Renal pelvis (tissue), 1 donor: ENCODE measurements at regions not wholly inside any gene's neighbourhood (a gene's known extent, or its start where the extent isn't known, plus 50 kb on each side); places are given as distances from the start of the nearest gene placed in this dataset.
"Not testable (repeated sequence)": the region's sequence is repeated elsewhere in the genome, so short reads cannot be mapped to it uniquely, and the experiment has no call there.

Experiments
- DNase-seq: peaks from one replicate; pipeline ENCODE4 v3.0.0-alpha.2; 2013

DNA sequence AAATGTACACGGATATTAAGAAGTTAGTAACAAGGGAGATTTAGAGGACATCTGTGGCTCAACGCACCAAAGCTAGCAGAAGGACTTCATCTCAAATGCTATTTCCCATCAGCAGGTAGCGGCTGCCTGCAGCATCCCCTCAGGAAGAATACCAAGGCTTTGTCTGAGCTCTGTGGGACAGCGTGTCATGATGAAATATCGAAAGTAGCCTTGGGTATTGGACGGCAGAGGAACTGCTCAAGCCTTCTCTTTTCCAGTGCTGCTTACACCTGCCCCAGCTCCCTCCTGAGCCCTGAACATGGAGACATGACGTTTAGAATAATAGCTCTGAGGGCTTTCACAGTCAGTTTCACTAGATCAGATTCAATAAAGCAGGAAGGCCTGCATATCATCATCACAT is 241.6 kb downstream of the SUCLG1 start:
- DNase-seq: no peak

DNA sequence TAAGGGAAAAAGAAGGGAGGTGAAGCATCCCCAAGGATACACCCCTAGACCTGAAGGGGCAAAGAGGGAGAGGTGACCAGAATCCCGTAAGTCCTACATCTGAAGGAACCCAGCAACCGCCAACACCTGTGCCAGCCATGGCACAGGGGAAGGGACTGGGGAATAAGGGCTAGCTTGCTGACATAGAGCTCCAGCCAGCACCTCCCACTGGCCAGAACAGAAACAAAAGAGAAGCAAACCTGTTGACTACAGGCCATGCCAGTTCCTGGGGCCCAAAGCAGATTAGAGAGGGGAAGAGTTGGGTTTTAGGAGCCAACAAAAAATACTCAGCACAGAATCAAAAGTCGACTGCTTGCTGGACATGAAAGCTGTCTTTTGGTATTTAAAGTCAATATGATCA is 244.6 kb downstream of the SUCLG1 start:
- DNase-seq: no peak

DNA sequence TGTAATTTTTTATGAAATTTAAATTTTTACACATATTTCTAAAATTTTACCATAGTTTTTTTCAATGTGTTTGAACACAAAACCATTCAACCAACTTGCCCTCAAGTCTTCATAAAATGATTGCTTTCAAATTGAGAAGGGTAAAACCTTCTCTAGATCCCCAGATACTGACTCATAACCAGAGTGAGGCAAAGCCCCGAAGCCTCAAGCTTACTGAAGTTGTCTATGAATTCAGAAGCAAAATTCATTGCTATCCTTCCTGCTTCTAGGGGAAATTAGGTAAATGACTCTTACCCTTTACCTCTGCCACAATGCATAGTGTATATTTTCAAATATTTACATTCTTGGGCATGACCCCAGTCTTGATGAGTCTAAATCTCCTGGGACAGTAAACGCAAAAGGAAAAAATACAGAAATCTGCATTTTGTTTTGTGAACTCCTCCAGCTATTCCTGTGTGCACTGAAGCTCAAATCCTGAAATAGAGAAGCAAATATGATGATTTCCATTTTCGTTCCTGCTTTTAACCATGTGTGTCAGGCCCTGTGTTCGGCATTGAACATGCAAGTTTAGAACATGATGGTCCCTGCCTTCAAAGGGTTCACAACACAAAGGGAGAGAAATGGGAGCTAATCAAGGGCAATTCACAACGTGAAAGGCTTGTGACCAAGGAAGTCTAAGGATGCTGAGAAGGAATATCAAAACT is 246.3 kb downstream of the SUCLG1 start:
- DNase-seq: no peak

DNA sequence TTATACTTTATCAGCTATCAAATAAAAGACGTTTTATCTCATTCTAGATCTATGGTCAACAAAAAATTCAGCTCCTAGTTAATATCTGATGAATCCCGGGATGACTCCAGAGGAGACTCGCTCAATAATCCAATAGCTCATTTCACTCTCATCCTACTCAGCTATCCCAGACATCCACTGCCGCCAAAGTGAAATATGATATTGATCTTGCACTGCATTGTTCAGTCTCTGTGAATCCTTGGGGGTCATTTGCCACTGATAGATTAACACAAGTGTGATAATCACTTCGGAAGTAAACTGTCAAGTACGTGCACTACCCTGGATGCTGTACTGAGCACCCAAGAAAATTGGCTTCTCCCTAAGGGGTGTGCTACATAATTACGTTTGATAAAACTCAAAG is 249.1 kb downstream of the SUCLG1 start:
- DNase-seq: no peak

DNA sequence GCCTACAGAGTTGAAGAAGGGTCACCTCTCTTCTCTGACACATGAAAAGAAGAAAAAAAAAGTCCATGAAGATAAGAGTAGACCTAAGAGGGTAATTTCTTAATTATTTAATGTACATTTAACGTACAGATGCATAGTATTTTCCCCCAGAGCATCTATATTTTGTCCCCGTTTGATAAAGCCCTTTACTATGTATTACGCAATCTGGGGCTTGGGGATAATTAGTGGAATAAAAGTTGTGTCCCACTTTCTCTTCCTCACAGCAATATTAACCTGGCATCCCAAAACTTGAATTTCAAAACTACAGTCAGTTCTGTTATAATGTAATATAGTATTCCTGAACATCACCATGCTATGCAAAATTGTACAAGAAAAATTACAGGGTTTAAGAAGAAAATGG is 254.1 kb downstream of the SUCLG1 start:
- no peak for DNase-seq

DNA sequence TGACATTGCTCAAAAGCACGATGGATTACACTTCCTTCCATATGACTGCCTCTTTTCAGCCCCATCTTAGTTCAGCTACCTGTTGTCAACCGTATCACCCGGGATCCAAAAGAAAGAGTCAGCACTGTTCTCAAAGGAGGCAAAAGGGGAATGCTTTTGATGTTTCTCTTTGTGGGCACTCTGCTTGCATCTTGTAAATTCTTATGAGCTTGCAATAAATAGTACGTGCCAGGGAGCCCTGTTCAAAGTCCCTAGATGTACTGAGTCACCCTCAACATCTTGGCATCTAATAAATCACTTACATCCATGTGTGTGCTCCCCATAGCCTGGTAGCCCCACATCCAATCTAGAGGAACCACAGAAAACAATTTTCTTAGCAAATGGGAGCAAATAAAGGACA is 256.9 kb downstream of the SUCLG1 start:
- DNase-seq: no peak

DNA sequence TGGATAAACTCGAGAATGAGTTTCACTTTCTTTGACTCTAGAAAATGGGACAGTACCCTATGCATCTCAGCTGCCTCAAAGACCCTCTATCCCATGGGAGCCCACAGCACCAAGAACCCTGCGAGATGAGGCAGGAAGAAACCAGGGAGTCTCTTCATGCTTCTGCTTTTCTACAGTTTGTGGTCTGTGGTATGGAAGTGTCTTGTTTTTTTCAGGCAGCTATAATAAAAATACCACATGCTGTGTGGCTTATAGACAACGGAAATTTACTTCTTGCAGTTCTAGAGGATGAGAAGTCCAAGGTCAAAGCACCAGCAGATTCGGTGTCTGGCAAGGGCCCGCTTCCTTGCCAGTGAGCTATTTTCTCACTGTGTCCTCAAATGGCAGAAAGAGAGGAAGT is 257.9 kb downstream of the SUCLG1 start:
- no peak for DNase-seq

DNA sequence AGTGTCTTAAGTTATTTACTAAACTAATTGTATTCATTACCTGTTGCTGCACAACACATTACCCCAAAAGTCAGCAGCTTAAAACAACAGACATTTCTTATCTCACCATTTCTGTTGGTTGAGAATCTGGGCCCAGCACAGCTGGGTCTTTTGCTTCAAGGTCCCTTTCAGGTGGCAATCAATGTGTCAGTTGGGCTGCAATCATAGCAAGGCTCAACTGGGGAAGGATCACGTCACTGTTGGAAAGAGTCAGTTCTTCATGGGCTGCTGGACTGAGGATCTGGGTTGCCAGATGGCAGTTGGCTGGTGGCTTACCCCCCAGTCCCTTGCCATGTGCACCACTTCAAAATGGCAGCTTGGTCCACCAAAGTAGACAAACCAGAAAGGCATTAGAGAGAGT is 261.2 kb downstream of the SUCLG1 start:
- no peak for DNase-seq

DNA sequence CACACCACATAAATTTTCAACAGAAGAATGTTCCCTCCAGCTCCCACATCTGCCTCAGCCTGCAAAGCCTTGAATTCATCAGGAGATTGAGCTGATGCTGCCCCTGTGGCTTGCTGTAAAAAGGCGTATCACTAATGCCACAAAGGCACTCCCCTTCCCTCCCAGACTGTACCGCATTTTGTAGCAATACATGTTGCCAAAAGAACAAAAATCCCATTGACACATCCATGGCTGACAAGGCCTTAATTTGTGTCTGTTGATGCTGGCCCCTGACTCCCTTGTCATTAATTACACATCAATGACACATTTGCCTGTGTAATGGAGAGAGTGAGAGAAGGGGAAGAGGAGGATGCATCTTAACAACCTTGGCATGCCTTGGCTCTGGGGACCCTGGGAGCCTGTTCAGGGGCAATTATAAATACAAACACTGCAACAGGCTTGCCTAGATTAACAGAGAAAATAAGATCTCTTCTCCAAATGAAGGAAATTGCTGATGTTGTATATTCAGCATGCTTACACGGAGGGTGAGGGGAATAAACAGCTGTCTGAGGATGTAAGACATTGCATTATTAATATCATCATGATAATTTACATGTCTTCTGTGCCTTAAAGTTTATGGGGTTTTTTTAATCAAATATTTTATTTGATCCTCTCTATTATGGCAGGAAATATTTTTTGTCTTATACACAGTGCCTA is 264.0 kb downstream of the SUCLG1 start:
- peak; percentile 21 for DNase-seq

DNA sequence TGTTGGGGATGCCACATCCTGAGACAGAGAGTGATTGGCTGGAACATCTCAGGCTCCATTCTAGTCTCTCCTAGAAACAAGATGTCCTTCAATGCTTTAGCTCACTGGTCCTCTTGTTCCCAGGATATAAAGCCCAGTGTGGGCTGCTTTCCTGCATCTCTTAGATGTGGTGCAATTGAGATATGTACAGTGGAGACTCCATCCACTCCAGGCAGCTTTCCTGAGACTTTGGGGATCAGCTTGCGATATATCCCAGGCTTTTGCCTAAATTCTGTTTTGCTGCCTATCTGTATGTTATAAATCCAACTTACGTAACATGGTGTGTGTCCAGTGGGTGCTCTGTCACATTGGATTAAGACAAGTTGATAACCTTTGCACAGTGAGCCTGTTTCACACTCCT is 264.9 kb downstream of the SUCLG1 start:
- DNase-seq: no peak

DNA sequence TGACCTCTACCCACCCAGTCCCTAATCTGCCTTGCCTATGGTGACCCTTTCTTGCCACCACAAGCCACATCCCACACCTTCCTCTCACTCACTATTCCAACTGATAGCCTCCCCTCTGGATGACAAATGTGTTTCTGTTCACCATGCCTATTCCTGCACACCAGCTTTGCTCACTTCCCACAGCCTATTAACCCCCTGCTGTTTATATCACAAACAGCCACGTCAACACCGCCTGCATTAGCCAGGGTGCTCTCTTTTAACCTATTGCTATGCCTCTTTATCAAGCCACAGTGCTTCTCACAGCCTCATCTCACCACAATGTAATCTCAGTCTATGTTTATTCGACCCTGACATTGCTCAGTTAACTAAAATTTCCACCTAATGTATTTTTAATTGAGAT is 271.8 kb downstream of the SUCLG1 start:
- no peak for DNase-seq

DNA sequence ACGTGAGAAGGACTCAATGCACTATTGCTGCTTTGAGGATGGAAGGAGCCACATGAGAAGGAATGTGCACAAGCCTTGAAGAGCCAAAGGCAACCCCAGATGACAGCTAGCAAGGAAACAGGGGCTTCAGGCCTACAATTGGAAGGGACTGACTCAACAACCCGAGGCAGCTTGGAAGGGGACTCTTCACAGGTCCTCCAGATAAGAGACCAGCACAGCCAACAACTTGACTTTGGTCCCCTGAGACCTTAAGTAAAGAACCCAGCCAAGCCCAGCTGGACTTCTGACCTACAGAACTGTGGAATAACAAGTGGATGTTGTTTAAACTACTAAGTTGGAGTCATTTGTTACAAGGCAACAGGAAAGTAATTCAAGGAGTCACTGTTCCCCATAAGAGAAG is 277.2 kb downstream of the SUCLG1 start:
- no peak for DNase-seq

DNA sequence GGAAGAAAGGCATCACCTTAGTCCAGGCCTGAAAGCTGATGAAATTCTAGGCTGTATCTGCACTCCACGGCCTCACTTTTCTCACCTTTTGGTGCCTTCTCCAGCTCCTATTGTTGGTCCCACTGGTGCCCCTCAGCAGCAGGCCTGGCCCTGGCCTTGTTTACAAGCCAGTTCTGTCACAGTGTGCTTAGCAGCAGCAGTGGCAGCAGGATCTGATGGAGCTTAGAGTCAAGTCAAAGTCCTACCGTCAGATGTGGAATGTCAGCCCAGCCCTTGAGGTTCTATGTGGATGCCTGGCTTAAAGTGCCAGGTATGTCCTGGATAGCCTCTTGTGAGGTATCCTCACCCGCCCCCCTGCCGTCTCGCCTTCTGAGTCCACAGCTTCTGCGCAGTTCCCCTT is 281.3 kb downstream of the SUCLG1 start:
- DNase-seq: no peak

DNA sequence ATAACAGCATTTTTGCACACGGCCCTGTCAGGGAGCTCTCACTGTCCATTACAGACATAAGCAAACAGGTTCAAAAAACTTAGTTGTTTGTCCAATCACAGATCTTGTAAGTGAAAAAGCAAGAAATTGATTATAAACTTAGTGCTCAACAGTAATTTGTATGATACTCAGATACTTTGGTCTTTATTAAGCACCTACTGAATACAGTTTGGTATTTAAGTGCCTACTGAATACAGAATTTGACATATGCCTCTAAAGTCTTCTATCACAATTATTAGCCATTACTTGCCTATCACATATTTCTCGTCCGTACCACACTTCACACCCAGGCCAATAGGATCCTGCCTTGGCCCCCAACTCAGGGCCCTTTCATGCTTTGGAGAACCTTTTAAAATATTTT is 283.1 kb downstream of the SUCLG1 start:
- DNase-seq: no peak

DNA sequence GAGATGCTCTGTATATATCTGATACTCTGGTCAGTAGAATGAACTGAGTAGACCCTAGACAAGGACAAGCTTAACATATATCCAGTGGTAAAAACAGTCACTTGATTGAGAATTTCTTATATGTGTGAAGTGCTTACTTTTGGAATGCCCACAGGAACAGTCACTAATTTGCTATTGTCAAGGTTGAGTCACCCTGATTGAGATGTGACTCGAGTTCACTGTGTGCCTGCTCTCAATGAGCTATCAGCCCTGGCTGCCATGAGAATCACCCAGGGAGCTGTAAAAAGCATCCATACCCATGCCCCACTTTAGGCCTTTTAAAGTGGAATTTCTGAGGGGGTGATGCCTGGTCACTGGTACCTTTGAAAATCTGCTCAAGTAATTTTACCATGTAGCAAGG is 283.7 kb downstream of the SUCLG1 start:
- no peak for DNase-seq

DNA sequence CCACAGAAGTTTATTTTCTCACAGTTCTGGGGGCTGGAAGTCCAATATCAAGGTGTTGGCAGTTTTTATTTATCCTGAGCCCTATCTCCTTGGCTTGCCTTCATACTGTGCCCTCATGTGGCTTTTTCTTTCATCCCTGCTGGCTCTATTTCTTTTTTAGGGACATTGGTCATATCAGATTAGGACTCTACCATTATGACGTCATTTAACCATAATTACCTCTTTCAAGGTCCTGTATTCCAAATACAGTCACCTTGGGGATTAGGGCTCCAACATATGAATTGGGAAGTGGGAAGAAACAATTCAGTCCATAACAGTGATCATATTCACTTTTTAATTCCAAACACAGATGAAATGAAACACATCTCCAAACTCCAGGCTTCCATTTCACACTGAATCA is 286.0 kb downstream of the SUCLG1 start:
- no peak for DNase-seq

DNA sequence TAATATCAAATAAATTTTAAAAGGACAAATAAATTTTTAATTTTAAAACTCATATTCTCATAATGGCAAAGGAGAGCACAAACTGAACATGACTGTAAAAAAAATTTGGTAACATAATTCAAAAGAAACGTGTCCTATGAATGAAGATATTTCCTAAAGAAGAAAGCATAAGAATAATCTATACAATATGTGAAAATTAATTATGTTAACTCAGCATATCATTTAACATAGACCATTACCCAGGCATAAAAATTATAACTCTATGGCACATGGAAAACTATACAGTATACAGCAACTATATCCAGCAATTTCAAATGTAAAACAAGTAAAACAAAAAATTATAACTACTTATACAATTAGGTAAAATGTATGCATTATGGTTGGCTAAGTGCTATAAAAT is 288.1 kb downstream of the SUCLG1 start:
- no peak for DNase-seq

DNA sequence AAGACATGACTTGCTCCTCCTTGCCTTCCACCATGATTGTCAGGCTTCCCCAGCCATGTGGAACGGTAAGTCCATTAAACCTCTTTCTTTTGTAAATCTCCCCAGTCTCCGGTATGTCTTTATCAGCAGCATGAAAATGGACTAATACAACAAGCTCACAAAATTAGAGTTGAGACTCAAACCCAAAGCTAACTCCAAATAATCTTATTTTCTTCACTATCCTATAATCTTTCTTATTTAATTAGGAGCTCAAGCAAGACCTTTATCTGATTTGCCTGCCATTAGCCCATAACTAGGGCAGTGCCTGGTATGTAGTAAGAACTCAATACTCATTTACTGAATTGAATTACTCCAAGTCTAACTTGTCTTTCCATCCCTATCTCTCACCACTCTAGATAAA is 289.2 kb downstream of the SUCLG1 start:
- no peak for DNase-seq

DNA sequence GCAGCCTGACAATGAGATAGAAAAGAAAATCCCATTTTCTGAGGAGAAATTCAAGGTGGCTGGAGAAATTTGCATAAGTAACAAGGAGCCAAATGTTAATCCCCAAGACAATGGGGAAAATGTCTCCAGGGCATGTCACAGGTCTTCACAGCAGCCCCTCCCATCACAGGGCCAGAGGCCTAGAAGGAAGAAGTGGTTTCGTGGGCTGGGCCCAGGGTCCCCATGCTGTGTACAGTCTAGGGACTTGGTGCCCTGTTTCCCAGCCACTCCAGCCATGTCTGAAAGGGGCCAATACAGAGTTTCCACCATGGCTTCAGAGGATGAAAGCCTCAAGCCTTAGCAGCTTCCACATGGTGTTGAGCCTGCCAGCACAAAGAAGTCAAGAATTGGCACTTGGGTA is 290.5 kb downstream of the SUCLG1 start:
- DNase-seq: not testable (repeated sequence)

DNA sequence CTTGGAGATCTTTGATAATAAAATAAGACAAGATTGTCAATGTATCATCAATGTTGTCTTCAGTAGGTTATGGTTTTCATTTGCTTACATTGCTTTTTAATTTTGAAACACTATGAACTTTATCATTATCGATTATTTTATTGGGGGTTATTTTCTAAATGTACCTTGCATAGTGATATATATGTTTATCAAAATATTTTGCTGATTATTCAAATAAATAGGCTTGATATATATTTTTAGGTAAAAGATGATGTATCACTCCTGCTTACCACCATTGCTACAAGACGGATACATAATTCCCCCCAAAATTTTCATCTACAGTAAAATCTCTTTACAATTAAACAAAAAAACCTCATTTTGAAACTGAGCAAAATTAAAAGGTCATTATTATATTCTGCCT is 293.8 kb downstream of the SUCLG1 start:
- DNase-seq: no peak

DNA sequence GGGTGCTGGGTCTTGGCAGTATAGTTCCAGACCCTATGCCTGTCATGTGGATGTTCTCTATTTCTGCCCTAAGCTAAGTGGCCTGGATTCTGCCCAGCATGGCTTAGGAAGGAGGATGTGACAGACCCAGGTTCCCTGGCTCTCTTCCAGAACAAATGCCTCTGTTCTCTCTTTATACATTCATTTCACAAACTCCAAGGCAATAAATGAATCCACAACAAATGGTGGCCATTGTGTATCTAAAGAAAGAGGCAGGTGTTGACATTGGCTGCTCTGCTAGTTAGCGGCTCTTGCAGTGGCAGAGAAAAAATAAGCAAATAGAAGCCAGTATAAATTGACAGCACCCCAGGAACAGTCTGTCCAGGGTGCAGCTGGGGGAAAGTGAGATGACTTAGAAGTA is 298.6 kb downstream of the SUCLG1 start:
- DNase-seq: no peak

DNA sequence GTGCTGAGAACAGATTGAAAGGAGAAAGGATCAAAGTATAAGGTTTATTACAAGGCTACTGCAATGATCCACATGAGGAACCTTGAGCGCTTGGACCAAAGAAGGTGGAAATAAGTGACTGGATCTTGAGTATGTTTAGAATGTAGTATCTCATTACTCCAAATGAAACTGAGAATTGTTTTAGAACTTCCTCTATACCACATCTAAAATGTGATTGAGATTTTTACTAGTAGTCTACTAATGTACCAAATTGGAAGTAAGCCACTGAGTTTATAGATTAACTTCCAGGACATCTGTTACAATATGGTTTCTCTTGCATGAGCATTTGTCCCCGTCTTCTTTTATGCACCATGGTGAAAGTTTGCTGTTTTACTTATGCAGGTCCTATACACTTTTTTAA is 300.5 kb downstream of the SUCLG1 start:
- no peak for DNase-seq

DNA sequence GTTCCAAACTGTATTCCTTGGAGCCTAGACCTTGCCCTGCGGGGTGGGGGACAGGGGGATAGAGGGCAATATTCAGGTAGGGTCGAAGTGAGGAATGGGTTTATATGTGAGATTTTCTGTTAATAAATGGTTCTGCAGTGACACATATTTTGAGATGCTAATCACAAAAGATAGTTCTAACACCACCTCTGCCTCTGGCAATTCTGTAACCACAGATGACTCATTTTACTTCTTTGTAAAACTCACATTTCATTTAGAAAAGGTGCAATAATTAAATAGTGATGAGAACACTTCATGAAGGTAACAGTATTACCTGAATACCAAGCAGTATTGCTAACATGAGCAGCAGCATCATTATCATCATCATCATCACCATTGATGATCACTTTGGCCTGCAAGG is 306.6 kb downstream of the SUCLG1 start:
- DNase-seq: no peak

DNA sequence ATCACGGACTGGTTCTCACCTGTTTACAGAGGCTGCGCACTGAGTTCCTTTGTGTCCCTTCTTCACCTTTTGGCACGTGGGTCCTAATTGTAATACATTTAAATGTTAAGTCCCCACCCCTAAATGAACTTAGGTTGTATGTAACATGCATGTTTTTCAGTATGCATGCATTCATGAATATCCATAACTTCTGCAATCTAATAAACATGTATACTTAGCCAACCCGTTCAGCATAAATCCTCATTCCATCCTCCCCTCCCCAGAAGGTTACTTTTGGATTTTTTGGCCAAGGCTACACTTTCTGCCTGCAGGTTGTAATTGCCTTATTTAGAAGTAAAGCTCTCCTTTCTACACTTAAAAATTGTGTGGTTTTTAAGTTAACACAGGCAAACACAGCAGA is 314.7 kb downstream of the SUCLG1 start:
- DNase-seq: no peak
